Loucy (cell line): ENCODE measurements at regions not wholly inside any gene's neighbourhood (a gene's known extent, or its start where the extent isn't known, plus 50 kb on each side); places are given as distances from the start of the nearest gene placed in this dataset.

Experiments used
- H2AFZ ChIP-seq: fragments of 200-600 bp; sonication (generic); 2 replicates; pipeline ENCODE4 v1.6.0; 2016; ENCODE audit warnings: antibody characterized with exemption, mild to moderate bottlenecking, low read length, moderate library complexity
- H3F3A ChIP-seq: fragments of 200-600 bp; 2 replicates; pipeline ENCODE4 v1.6.0; 2016; ENCODE audit warnings: antibody characterized with exemption, low read depth, mild to moderate bottlenecking
- H3K27me3 ChIP-seq: fragments of 200-600 bp; sonication (generic); 2 replicates; pipeline ENCODE4 v1.6.1; 2014; ENCODE audit warnings: low read length, mild to moderate bottlenecking; ENCODE audit not compliant: insufficient read depth, poor library complexity, severe bottlenecking
- H3K36me3 ChIP-seq: fragments of 200-600 bp; sonication (generic); 2 replicates; pipeline ENCODE4 v1.6.1; 2016; ENCODE audit warnings: low read length; ENCODE audit not compliant: insufficient read depth
- H3K4me1 ChIP-seq: fragments of 200-600 bp; sonication (generic); 2 replicates; pipeline ENCODE4 v1.5.1; 2014; ENCODE audit warnings: low read length, mild to moderate bottlenecking; ENCODE audit not compliant: insufficient read depth, poor library complexity, severe bottlenecking
- H3K4me2 ChIP-seq: fragments of 200-600 bp; sonication (generic); 2 replicates; pipeline ENCODE4 v1.6.0; 2014; ENCODE audit warnings: antibody characterized with exemption, low read length, low read depth, mild to moderate bottlenecking; ENCODE audit not compliant: poor library complexity, severe bottlenecking
- H3K4me3 ChIP-seq: fragments of 200-600 bp; sonication (generic); 2 replicates; pipeline ENCODE4 v1.5.1; 2014; ENCODE audit warnings: low read length, mild to moderate bottlenecking, mixed read lengths; ENCODE audit not compliant: poor library complexity, severe bottlenecking
- H3K79me2 ChIP-seq: fragments of 200-600 bp; sonication (generic); 2 replicates; pipeline ENCODE4 v1.6.1; 2014; ENCODE audit warnings: low read length; ENCODE audit not compliant: insufficient read depth
- H3K9ac ChIP-seq: fragments of 200-600 bp; sonication (generic); 2 replicates; pipeline ENCODE4 v1.6.0; 2014; ENCODE audit warnings: mild to moderate bottlenecking, low read depth, low read length, moderate library complexity; ENCODE audit not compliant: poor library complexity, severe bottlenecking
- H3K9me2 ChIP-seq: fragments of 200-600 bp; sonication (generic); replicated peaks from 2 replicates; pipeline ENCODE4 v1.6.1; 2016; ENCODE audit warnings: low read depth, low read length, mixed read lengths
- H3K9me3 ChIP-seq: fragments of 200-600 bp; sonication (generic); 2 replicates; pipeline ENCODE4 v1.6.1; 2014; ENCODE audit warnings: mild to moderate bottlenecking, antibody characterized with exemption, low read length, low read depth; ENCODE audit not compliant: insufficient read depth
- H4K20me1 ChIP-seq: fragments of 200-600 bp; sonication (generic); 2 replicates; pipeline ENCODE4 v1.6.0; 2014; ENCODE audit warnings: antibody characterized with exemption, low read length, mild to moderate bottlenecking; ENCODE audit not compliant: insufficient read depth, poor library complexity, severe bottlenecking
- EZH2phosphoT487 ChIP-seq: fragments of 200-600 bp; IDR thresholded peaks from 2 replicates; pipeline ENCODE4 v1.6.1; 2018; ENCODE audit warnings: antibody characterized with exemption, mild to moderate bottlenecking, moderate library complexity, borderline replicate concordance
- TF ChIP-seq, protein P1 (sequence below): fragments of 200-600 bp; sonication (generic); conservative IDR thresholded peaks from 2 replicates; pipeline ENCODE4 v1.5.1; 2014; ENCODE audit warnings: mild to moderate bottlenecking, antibody characterized with exemption, low read length

DNA sequence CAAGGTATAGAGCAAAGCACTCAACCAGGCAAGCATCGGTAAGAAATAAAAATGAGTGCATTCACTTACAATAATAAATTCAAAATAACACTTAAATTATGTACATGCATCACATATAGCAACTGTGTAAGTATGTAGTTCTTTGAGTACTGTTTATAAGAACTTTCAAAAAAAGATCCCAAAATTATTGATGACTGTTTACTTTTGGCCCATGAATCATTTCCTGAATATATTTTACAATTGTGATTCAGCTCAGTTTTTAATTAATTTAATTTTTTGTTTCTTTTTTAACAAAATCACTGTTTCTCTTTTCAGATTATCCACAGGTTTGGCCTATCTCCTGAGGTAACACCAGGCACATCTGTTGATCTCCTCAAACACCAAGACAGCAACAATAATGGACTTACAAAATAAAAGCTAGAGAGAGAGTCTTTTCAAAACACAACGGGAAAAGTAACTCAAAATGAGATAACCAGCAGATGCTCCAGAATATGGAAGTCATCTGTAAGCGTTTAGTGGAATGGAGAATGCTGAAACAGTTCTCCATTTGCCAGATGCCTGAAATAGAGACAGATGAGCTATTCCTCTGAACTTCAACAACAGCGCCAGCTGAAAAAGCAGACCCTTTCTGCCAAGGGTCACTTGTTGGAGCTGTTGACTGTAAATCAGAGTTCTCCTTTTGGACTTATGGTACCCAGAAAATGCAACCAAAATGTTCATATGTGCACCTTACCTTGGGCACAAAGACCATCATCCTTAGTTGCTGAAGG, 348.6 kb upstream of the RGMB start:
- Histone ChIP-seq H3K4me3 (no peak overlapping the region), H3K4me2 (no peak overlapping the region), H3K9ac (no peak overlapping the region), H3K4me1 (no peaks in the 10 kb centered on the region), H2AFZ (no peak overlapping the region), H3K9me3 (no peaks in the 10 kb centered on the region), H3K27me3 (no peaks in the 10 kb centered on the region), H3K9me2 (no peaks in the 10 kb centered on the region), H3F3A (no peaks in the 10 kb centered on the region), H3K36me3 (no peaks in the 10 kb centered on the region), H3K79me2 (no peaks in the 10 kb centered on the region), H4K20me1 (no peaks in the 10 kb centered on the region)
- no peak for TF ChIP-seq EZH2phosphoT487
- TF ChIP-seq, protein P1, sequence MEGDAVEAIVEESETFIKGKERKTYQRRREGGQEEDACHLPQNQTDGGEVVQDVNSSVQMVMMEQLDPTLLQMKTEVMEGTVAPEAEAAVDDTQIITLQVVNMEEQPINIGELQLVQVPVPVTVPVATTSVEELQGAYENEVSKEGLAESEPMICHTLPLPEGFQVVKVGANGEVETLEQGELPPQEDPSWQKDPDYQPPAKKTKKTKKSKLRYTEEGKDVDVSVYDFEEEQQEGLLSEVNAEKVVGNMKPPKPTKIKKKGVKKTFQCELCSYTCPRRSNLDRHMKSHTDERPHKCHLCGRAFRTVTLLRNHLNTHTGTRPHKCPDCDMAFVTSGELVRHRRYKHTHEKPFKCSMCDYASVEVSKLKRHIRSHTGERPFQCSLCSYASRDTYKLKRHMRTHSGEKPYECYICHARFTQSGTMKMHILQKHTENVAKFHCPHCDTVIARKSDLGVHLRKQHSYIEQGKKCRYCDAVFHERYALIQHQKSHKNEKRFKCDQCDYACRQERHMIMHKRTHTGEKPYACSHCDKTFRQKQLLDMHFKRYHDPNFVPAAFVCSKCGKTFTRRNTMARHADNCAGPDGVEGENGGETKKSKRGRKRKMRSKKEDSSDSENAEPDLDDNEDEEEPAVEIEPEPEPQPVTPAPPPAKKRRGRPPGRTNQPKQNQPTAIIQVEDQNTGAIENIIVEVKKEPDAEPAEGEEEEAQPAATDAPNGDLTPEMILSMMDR = no peak

DNA sequence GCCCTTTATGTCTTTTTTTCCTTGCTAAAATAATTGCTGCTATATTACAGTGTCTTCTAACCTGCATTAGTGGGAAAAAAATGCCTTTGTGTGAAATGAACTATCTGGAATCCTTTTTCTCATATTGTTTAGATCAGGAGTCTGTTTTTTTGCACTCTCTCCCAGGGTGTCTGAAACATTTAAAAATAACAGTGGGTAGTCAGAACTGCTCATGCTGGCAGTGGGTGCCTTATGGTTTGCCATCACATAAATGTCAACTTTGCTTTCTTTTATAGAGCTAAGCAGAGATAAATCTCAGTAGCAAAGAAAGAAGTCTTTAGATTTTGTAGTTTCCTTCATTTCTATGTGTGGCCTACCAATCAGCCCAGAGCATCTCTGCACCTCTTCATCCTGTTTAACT, 347.8 kb upstream of the RGMB start:
- TF ChIP-seq, protein P1 = no peak
- no peak for TF ChIP-seq EZH2phosphoT487
- no peaks in the 10 kb centered on the region for H3K9me3 ChIP-seq
- no peaks in the 10 kb centered on the region for H3K9me2 ChIP-seq
- no peak overlapping the region for H3K9ac ChIP-seq
- no peak overlapping the region for H2AFZ ChIP-seq
- H3K27me3 ChIP-seq = no peaks in the 10 kb centered on the region
- H3K4me3 ChIP-seq = no peak overlapping the region
- H3K4me2 ChIP-seq = no peak overlapping the region
- H3K79me2 ChIP-seq = no peaks in the 10 kb centered on the region
- no peaks in the 10 kb centered on the region for H3F3A ChIP-seq
- H4K20me1 ChIP-seq = no peaks in the 10 kb centered on the region
- no peaks in the 10 kb centered on the region for H3K36me3 ChIP-seq
- H3K4me1 ChIP-seq = no peaks in the 10 kb centered on the region

DNA sequence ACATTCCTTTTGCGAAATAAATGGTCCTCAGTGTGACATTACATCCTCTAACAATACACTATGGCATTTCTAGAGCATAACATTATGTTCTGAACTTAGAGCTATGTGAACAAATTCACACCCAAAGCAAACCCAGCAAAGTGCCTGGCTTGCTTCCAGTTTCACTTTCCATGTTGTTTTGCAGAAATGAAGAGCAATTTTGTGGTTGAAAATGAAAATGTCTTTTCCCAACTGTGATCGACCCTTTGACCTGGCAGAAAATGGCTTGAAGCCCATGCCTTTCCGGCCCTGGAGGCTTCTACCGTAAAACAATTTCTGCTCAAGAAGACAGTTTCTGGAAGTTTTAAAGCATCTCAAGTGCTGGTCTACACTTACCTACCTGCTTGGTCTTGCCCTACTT, 344.7 kb upstream of the RGMB start:
- H3K79me2 ChIP-seq = no peaks in the 10 kb centered on the region
- no peak for TF ChIP-seq EZH2phosphoT487
- TF ChIP-seq, protein P1 = no peak
- no peaks in the 10 kb centered on the region for H3K4me1 ChIP-seq
- H4K20me1 ChIP-seq = no peaks in the 10 kb centered on the region
- H2AFZ ChIP-seq = no peak overlapping the region
- no peak overlapping the region for H3K9ac ChIP-seq
- no peaks in the 10 kb centered on the region for H3K9me3 ChIP-seq
- no peak overlapping the region for H3K4me3 ChIP-seq
- H3K4me2 ChIP-seq = no peak overlapping the region
- no peaks in the 10 kb centered on the region for H3K36me3 ChIP-seq
- H3K27me3 ChIP-seq = no peaks in the 10 kb centered on the region
- no peaks in the 10 kb centered on the region for H3K9me2 ChIP-seq
- H3F3A ChIP-seq = no peaks in the 10 kb centered on the region
